ENCODE measurements at regions not wholly inside any gene's neighbourhood (a gene's known extent, or its start where the extent isn't known, plus 50 kb on each side); places are given as distances from the start of the nearest gene placed in this dataset.

DNA sequence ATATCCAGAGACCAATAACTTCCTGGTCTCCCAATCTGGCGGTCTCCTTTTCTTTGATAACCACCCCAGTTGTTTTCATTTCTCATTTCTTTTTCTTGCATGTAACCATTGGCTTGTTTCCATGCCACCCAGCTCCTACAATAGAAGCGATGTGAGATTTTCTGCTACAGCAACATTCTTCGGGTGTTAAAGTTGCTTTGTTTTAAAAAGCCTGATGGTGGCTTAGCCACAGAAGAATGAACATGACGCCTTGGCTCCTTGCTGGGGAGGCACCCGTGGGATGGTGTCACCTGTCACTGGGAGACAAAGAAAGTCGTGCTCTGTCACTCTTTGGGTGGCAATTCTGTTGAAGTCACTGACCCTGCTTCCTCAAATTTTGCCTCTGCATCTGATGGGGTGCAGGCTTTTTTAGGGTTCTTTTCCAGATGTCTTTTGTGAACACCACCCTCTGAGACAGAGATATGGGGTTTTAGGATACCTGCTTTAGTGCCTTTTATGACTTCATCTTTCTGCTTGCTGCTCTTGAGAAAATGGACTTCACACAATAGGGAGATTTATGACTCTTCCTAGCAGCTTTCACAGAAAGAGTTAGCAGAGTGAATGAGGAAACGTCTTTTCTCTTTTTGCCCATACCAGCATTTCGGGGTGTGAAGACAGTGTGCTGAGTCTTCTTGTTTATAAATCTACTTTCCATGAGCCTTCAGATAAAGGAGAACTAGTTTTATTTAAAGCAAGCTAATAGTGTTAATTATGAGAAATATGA is 265.3 kb upstream of the TBX3 start:
- DNase-seq: no peak

DNA sequence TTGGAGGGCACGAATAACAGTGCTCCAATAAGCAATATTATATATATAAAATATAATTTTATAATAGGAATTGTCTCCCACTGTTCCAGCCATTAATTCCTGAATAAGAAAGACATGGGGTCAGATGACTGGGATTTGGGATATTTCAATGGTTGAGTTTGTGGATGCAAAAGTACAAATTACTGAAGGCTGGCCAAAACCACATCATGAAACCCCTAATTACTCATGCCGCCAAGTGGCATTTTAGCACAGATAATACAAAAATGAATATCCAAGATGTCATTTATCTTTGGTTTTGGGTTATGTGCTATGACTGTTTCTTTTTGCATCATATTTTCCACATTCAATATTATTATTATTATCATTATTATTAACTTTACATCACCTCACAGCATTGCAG is 261.4 kb upstream of the TBX3 start:
- DNase-seq: no peak

DNA sequence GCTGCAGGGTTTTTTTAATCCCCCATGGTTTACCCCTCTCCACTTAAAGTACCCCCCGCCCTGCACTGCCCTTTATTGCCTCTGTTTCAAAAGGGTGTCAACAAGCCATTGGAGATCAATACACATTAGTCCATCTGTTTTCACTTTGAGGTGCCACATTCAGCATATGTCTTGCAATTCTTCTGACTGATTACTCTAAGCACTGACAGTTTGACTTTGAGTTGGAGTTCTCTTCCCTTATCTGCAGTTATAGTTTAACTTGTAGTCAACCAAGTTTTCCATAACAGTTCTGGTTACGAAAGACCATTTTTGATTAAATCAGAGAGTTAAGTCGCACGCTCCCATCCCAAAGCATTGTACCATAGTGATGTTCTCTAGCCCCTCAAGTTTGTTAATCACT is 260.8 kb upstream of the TBX3 start:
- no peak for DNase-seq

DNA sequence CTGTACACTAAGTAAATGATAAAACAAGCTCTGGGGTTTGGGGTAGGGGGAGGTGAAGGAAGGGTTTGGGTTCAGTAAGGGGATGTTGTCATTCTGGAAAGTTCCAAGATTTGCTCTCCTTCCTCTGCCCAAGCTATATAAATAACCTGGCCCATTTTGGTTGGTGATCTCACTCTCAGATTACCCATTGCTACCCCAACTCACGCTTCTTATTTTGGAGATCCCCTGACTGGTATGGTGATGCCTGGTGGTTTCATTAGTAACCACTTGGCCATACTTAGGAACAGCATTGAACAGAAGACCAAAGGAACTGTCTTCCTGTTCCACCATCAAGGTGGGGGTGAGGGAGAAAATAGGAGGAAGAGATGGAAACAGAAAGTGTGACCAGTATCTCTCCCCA is 259.6 kb upstream of the TBX3 start:
- no peak for DNase-seq

DNA sequence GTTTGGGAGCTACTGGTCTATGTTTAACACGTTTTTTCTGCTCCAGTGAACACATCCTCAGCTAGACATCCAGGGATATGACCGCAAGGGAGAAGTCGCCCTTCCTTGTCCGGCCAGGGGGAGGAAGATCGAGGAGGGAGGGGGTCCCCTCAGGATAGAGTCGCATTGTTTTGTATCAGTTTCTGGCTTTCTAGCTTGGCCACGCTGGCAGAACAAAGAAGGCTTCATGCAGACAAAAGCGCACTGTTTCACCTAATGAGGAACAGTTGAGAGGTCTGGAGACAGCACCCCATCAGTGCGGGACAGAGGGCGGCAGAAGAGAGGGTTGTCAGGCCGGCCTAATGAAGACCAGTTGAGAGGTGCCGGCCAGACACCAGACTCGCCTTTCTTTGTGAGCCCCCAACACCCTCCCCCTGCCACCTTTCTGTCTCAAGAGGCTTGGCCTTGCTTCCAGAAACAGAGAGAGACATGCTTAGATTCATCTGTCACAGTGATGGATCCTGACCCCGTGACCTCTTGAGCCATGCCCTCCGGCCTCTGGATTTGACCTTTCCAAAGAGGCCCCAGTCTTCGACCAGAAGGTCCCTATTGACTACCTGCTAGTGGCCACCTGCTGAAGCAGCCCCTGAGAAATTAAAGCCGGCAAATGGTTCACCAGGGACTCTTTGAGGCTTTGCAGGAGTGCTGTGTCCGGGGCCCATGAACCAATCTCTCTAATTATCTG is 254.7 kb upstream of the TBX3 start:
- no peak for DNase-seq

DNA sequence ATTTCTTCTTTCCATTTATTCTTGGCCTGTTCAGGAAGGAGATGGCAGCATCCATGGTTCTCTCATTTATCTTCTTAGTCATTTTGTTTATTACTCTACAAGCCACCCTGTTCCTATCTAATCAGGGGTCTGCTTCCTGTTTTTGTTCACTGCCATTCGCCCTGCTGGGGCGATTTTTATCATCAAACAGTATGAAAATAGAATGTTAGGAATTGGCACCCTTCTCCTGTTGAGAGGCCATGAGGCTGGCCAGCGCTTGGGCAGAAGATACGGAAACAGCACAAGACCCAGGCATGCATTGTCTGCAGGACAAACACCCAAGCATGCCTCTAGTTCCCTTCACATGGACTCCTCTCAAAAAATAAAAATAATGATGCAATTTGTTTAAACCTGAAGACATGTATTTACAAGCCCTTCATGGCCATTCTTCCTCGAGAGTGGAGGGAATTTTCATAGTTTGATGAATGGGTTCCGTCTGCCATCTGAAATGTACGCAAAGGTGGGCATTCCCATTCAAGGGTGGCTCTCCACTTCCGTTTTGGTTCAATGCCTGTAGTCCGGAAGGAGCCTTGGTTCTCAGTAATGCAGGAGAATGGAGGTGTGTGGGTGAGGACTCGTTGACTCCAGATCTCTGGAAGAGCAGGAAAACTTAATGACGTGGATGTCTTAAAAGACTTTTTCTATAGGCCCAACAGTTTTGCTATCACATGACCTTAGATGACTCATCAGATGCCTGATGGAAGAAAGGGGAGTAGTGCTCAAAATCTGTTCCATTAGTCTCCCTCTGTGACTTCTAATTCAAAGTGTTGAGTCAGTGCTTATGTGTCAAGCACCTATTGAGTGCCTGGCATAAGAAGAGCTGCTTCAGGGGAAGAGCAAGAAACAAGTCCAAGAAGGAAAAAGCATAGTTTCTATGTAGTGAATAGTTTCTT is 252.4 kb upstream of the TBX3 start:
- DNase-seq: no peak

DNA sequence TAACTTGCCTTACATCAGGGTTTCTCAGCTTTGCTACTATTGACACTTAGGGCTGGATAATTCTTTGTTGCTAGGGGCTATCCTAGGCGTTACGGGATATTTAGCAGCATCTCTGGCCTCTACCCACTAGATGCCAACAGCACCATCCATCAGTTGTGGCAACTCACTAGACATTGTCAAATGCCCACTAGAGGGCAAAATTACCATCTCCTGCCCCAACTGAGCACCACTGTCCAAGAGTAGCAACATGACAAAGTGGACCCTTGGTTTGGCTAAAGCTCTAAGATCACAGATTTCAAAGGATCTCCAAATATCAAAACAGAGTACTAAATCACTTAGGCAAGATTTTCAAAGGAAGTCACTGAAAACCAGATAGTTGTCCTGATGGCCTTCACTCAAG is 251.7 kb upstream of the TBX3 start:
- DNase-seq: peak in 1 of 2 experiments; percentile 1

DNA sequence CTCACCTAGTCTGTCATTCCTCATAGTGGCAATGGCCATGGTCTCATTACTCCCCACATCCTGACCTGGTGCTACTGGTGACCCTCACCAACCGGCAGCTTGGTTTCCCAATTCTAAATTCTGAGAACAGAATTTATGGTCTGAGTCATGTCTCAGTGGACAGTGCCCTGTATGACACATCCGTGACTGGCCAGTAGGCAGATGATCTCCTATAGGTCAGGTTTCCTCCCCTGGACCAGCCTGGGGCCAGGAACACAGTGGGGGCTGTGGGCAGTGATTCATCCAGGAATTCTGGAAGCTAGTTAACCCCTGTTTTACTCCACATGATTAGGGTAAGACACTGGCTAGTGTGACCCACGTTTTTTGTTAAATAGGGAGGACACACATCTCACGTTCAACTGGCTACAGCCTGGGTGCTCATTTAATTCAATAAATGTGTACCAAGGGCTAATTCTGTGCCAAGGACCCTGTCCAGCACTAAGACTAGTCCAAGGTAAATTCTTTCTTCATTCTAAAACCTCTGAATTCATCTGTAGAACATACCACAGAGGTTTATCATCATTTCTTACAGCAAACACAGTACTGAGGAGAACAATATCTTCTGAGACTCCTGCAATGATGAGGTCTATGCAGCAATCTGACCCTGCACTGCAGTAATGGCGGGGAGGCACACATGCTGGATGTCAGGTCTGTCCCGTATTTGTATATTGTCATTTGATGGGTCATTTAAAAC is 249.6 kb upstream of the TBX3 start:
- DNase-seq: no peak

DNA sequence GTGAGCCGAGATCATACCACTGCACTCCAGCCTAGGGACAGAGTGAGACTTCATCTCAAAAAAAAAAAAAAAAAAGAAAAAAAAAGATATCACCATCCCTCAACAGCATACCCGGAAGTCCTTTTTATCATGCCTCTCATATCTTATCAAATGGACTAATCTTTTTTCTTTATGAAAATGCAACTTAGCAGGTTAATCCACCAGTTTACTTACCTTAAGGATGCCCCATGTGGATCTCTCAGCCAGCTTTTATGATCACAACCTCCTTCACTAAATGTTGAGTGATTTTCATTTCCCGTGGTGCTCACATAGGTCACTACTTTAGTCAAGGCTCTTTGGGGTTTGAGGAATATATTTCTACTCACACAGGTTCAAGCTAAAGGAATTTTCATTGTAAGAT is 248.8 kb upstream of the TBX3 start:
- no peak for DNase-seq

DNA sequence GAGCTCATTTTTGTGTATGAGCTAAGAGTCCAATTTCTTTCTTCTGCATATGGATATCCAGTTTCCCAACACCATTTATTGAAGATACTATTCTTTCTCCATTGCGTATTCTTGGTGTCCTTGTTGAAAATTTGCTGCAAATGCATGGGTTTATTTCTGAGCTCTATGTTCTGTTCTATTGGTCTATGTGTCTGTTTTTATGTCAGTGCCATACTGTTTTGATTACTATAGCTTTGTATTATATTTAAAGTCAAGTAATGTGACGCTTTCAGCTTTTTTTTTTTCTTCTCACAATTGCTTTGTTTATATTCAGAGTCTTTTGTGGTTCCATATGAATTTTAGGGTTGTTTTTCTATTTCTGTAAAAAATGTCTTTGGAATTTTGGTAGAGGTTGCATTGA is 247.1 kb upstream of the TBX3 start:
- DNase-seq: no peak

DNA sequence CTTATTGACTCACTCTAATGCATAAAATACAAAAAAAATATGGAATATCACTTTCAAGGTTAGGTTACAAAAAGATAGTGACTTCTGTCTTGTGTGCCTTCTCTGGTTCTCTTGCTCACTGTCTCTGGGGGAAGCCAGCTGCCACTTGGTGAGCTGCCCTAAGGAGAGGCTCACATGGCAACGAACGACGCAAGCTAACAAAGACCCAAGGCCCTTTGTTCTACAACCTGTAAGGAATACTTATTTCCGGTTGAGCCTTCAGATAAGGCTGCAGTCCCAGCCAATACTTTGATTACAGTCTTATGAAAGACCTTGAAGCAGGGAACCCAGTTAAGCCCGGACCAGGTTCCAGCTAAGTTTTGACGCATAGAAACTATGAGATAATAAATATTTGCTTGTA is 242.4 kb upstream of the TBX3 start:
- DNase-seq: no peak

DNA sequence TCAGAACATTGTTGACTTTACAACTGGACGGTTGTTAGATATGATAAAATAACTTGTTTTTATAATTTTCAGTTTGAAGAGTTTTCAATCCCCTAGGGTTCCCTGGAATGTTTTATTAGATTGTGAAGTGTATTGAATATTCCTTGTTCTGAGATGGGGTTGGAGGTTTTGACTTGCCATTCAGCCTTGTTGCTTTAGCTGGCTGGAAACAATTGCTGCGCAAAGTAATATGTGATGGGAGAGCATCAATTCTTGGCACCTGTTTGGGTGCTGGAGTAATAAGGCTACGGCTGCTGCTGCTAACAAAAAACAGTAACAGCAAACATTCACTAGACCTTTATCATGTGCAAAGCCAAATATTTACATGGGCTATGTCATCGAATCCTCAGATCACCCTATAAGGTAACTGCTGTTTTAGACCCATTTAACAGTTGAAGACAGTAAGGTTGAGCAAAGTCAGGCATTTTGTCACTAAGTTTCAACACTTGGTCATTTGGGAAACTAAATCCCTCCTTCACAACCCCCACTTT is 241.0 kb upstream of the TBX3 start:
- no peak for DNase-seq

DNA sequence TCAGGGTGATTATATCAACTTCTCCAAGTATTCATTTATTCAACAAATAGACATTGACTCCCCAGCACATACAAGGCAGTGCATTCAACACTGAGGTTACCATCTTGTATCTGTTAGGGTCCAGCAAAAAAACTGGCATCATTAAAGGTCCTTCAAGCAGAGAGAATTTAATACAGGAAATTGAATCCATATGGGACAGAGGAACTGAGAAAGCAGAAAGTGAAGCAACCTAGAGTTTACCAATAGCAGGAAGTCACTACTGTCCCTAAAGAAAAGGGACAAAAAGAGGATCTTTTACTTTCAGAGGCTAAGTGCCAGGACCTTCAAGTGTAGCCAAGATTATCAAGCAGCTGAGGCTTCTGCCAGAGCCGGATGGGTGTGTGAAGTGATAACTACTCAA is 237.8 kb upstream of the TBX3 start:
- DNase-seq: no peak

DNA sequence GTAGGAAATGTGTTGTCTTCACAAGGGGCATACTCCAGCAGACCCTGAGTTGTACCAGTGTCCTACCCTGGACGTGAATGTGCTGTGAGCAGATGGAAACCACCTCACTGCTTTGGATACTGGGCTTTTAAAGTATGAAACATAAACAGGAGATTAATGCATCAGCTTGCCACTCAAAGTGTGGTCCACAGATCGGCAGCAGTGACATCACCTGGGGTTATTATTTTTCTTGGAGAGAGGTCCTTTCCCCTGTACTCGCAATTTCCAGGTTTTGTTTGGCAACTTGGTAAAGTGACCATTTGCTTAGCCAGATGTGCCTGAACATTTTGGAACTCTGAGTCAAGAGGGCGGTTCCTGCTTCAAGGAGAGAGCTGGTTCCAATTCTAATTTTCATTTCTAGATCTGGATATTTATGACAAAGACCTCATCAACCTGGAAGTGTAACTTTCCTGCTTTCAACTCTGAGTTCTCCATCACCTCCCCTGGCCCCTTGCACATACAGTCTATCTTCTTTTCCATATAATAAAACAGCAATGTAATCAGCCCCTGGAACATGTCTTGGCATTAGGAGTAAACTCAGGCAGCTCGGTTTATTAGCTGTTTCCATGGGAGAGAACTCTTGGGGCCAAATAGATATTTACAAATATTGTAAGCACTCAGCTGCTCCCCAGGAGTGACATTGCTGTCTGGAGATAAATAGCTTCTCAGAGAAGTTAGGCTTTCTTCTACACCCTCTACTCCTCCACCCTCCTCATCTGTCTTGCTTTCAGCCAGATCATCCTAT is 237.0 kb upstream of the TBX3 start:
- DNase-seq: no peak

DNA sequence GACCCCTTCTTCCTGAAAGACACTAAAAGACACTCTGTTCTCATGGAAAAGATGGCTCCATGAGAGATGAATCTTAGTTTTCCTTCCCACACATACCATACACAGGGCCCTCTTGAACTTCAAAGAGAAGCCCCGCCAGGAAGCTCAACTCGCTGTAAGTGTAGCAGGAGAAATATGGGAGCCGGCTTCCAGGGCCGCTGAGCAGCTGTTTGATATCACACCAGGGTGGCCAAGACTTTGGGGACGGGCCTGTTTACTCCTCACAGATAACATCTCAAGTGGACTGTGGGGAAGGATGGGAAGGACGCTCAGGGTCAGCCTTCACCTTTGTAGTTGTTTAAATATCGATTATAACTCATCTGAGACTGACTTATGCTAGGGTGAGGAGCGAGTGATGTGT is 235.5 kb upstream of the TBX3 start:
- no peak for DNase-seq

DNA sequence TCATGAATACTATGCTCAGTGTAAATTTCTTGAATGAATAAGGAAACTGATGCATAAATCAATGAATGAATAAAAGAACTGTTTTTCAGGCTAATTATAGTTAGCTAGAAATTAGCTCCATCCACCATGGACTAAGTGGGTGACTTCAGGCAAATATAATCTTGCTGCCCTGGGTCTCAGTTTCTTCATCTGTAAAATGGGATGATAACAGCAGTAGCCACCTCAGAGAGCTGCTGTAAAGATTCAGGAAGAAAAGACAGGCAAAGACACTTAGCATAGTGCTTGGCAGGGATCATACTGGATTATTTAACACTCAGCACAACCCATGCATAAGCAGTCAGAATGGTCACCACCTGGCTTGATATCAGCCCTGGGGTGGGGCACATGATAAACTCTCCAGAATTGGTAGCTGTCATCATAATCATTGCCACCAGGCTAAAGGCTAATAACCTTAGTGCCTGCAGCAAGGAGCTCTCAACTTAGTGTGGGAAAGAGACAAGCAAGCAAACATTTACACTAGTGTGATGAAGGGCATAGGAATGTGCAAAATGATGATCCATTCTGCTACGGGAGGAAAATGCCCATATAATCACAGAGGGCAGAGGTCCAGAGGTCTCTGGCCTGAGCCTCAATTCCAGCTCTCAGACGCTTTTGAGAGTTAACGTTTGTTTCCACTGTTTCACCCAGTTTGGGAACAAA is 234.7 kb upstream of the TBX3 start:
- no peak for DNase-seq

DNA sequence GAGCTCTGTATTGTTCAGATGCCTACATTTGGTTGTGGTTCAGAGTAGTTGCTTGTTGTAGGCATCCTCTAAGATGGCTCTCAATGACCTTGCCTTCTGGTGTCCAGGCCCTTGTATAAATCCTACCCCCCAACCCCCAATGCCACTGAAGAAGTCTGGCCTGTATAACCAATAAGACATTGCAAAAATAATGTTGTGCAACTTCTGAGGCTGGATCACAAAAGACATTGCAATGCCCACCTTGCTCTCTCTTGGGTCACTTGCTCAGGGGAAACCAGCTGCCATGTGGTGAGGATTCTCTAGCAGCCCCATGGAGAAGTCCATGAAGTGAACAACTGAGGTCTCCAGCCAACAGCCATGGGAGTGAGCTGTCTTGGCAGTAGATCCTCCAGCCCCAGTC is 234.0 kb upstream of the TBX3 start:
- no peak for DNase-seq

DNA sequence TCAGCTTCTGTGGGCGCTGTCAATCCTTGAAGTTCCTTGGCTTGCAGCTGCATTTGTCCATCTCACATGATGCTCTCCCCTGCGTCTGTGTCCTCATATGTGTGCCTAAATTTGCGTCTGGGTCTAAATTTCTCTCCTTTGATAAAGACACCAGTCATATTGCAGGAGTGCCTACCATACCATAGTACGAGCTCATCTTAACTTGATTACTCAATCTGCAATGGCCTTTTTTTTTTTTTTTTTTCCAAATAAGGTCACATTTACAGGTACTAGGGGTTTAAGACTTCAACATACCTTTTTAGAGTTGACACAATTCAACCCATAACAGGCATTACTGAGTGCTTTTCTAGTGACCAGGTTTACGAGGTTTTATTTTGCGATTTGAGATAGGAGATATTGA is 233.3 kb upstream of the TBX3 start:
- no peak for DNase-seq

DNA sequence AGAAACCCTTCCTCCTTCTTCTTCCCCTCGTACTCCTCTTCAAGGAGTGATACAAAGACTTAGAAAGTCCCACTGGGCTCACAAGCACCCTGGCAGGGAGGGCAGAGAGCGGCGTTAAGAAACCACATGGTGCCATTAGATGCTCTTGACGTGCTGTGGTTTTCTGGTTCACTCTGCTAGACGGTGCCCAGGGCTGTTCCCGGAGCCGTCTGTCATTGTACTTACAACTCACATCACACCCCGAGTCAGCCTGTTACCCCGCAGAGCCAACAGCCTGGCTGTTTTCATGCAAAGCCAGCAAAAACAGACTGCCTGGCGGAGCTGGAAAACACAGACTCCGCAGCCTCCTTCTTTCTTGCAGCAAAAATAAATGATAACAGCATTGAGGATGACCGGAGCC is 232.6 kb upstream of the TBX3 start:
- no peak for DNase-seq

DNA sequence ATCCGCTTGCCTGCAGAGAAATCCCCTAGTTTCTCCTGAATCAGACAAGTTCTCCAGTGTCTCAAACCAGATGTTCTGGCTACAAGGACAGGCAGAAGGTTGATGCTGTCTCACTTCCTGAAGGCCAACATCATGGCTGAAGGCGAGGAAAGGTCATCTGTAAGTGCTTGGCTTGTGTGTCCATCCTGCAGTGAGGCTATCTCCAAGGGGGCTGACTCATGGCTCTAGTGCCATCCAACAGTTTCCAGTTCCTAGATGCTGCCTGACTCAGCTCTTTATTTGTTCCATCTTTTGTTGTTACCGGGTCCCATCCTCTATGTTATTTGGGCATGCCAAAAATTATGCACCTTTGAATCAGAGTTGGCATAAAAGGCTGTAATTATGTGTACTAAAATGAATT is 232.1 kb upstream of the TBX3 start:
- no peak for DNase-seq
